B cell (primary cell): ENCODE measurements at regions not wholly inside any gene's neighbourhood (a gene's known extent, or its start where the extent isn't known, plus 50 kb on each side); places are given as distances from the start of the nearest gene placed in this dataset.

Source experiments
- ATAC-seq: fragments of 200-7000 bp; cut with Tn5 transposase; one replicate; pipeline ENCODE4 v1.10.0; 2021; ENCODE audit warnings: low read depth, mild to moderate bottlenecking, moderate number of reproducible peaks, moderate library complexity
- CTCF ChIA-PET: fragments of 350-600 bp; sonication (Branson Sonifier 250); formaldehyde crosslinking; loops from one replicate; lab custom pipeline; 2021; ENCODE audit warnings: antibody characterized with exemption, inconsistent platforms; lab: Charles Lee
- POLR2A ChIA-PET: fragments of 350-600 bp; sonication (Branson Sonifier 250); formaldehyde crosslinking; loops from one replicate; lab custom pipeline; 2021; ENCODE audit warnings: antibody characterized with exemption; lab: Charles Lee
- DNase-seq: peaks from one replicate; pipeline ENCODE4 v3.0.0; 2013
- H2AFZ ChIP-seq: 2 replicates; pipeline ENCODE4 v1.6.1; 2012; ENCODE audit warnings: mild to moderate bottlenecking, low read depth, low read length; ENCODE audit not compliant: insufficient read depth, poor library complexity, severe bottlenecking
- H3K27ac ChIP-seq, 2 donors: 1 replicate in 1 of 2; 2 replicates in 1 of 2; pipeline ENCODE4 v1.5.1; 2012 to 2013; ENCODE audit warnings: low read length in 2 of 2, mild to moderate bottlenecking in 2 of 2, moderate library complexity in 1 of 2
- H3K27me3 ChIP-seq, 4 experiments: fragments of 200-600 bp in 1 of 4; sonication (generic) in 1 of 4; replicated peaks in 1 of 4; 1 replicate in 2 of 4; 2 replicates in 2 of 4; pipeline versions ENCODE4 v1.6.1 to v1.7.0; 2013 to 2016; ENCODE audit warnings: low read length in 3 of 4, mild to moderate bottlenecking in 2 of 4, mixed read lengths in 1 of 4, moderate library complexity in 1 of 4; ENCODE audit not compliant: insufficient read depth in 4 of 4, control insufficient read depth in 3 of 4; ENCODE audit errors: control extremely low read depth in 1 of 4
- H3K36me3 ChIP-seq, 2 experiments: replicated peaks in 1 of 2; 1 replicate in 1 of 2; 2 replicates in 1 of 2; pipeline versions ENCODE4 v1.6.1 to v1.7.1; 2013; ENCODE audit warnings: low read length in 1 of 2; ENCODE audit not compliant: insufficient read depth in 2 of 2, control insufficient read depth in 1 of 2; ENCODE audit errors: control extremely low read depth in 1 of 2, extremely low read depth in 1 of 2
- H3K4me1 ChIP-seq, 2 donors: fragments of 200-600 bp in 1 of 2; sonication (generic) in 1 of 2; 1 replicate in 1 of 2; 2 replicates in 1 of 2; pipeline versions ENCODE4 v1.5.1 to v1.6.1; 2013 to 2017; ENCODE audit warnings: low read length in 2 of 2; ENCODE audit not compliant: control insufficient read depth in 2 of 2, insufficient read depth in 2 of 2
- H3K4me2 ChIP-seq: replicated peaks from 2 replicates; pipeline ENCODE3; 2012; ENCODE audit warnings: mild to moderate bottlenecking, low read depth, low read length; ENCODE audit not compliant: poor library complexity, severe bottlenecking
- H3K4me3 ChIP-seq, 5 experiments: fragments of 200-600 bp in 1 of 5; sonication (generic) in 1 of 5; 1 replicate in 3 of 5; 2 replicates in 2 of 5; pipeline versions ENCODE4 v1.5.1 to v1.7.0; 2011 to 2016; ENCODE audit warnings: low read length in 4 of 5, mild to moderate bottlenecking in 4 of 5, low read depth in 2 of 5, control low read depth in 1 of 5, moderate library complexity in 1 of 5; ENCODE audit not compliant: insufficient read depth in 1 of 5; ENCODE audit errors: control extremely low read depth in 1 of 5, extremely low read depth in 1 of 5
- H3K79me2 ChIP-seq: fragments of 200-600 bp; sonication (generic); one replicate; pipeline ENCODE4 v1.6.0; 2016; ENCODE audit warnings: low read length; ENCODE audit not compliant: control insufficient read depth, insufficient read depth
- H3K9ac ChIP-seq: fragments of 200-600 bp; sonication (generic); 2 replicates; pipeline ENCODE4 v1.6.1; 2017; ENCODE audit warnings: mild to moderate bottlenecking, low read length, moderate library complexity
- H3K9me3 ChIP-seq, 3 donors: one replicate each; pipeline versions ENCODE4 v1.6.1 to v1.7.1; 2013; ENCODE audit warnings: low read length in 2 of 3; ENCODE audit not compliant: control insufficient read depth in 2 of 3, insufficient read depth in 1 of 3; ENCODE audit errors: control extremely low read depth in 1 of 3
- H4K20me1 ChIP-seq: 2 replicates; pipeline ENCODE4 v1.6.0; 2012; ENCODE audit warnings: mild to moderate bottlenecking, low read length; ENCODE audit not compliant: insufficient read depth, control insufficient read depth, poor library complexity, severe bottlenecking
- H3K27ac Mint-ChIP-seq: one replicate; pipeline ENCODE4 v1.8.0; 2021; ENCODE audit warnings: mixed read lengths
- H3K27me3 Mint-ChIP-seq: one replicate; pipeline ENCODE4 v1.8.0; 2021; ENCODE audit warnings: mixed read lengths
- H3K4me1 Mint-ChIP-seq: one replicate; pipeline ENCODE4 v1.8.0; 2021; ENCODE audit warnings: mixed read lengths
- H3K4me3 Mint-ChIP-seq: one replicate; pipeline ENCODE4 v1.8.0; 2021; ENCODE audit warnings: mixed read lengths
- H3K9me3 Mint-ChIP-seq: one replicate; pipeline ENCODE4 v1.8.0; 2022; ENCODE audit warnings: mixed read lengths; ENCODE audit not compliant: insufficient read depth
- CTCF ChIP-seq: fragments of 200-600 bp; IDR thresholded peaks from one replicate; pipeline ENCODE4 v1.8.0; 2022; ENCODE audit warnings: antibody characterized with exemption, mild to moderate bottlenecking
- EZH2 ChIP-seq: IDR thresholded peaks from 2 replicates; pipeline ENCODE4 v1.6.1; 2012; ENCODE audit warnings: borderline replicate concordance, low read depth, mild to moderate bottlenecking, moderate library complexity, low read length; ENCODE audit not compliant: insufficient read depth, poor library complexity, severe bottlenecking
- WGBS: methylation state at CpG from one replicate; pipeline ENCODE4 v1.1.5; 2013; ENCODE audit warnings: missing lambda C conversion rate; ENCODE audit not compliant: insufficient coverage; 5-methylcytosine and 5-hydroxymethylcytosine counted together
- intact Hi-C: fragments of 100-400 bp; cut with micrococcal nuclease; formaldehyde crosslinking; loops from one replicate; pipeline ENCODE4 v1.10.0; 2022

- POLR2A ChIA-PET, result no interaction called here
- H3K27ac Mint-ChIP-seq, result no peak overlapping the region
Measured at GRCh38 chr7:113784956-113785355, 133.9 kb downstream of the PPP1R3A start.

GRCh38 chr7:113784316-113784715 is 134.5 kb downstream of the PPP1R3A start:
- Mint-ChIP-seq H3K27ac (no peak overlapping the region), H3K4me3 (no peak overlapping the region), H3K27me3 (no peaks in the 10 kb centered on the region), H3K4me1 (no peaks in the 10 kb centered on the region), H3K9me3 (no peaks in the 10 kb centered on the region)
- Histone ChIP-seq H3K4me1 (no peaks in the 10 kb centered on the region), H3K4me3 (no peak overlapping the region), H4K20me1 (no peaks in the 10 kb centered on the region), H3K36me3 (no peaks in the 10 kb centered on the region), H3K9me3 (no peaks in the 10 kb centered on the region), H2AFZ (no peak overlapping the region), H3K27ac (no peak overlapping the region), H3K27me3 (no peaks in the 10 kb centered on the region), H3K9ac (no peak overlapping the region), H3K79me2 (no peaks in the 10 kb centered on the region), H3K4me2 (no peak overlapping the region)
- intact Hi-C loops, result no loop called here
- ChIA-PET CTCF (no interaction called here), POLR2A (no interaction called here)
- TF ChIP-seq EZH2 (no peak), CTCF (no peak)
- ATAC-seq (no peak), DNase-seq (no peak)
- no CpG with 5 or more reads among the region's 2 CpGs for WGBS

More at GRCh38 chr7:113784956-113785355, 133.9 kb downstream of the PPP1R3A start:
- H3K4me1 Mint-ChIP-seq, result no peaks in the 10 kb centered on the region
- CTCF ChIA-PET, result no interaction called here
- no peaks in the 10 kb centered on the region for H3K36me3 ChIP-seq
- no peaks in the 10 kb centered on the region for H3K9me3 Mint-ChIP-seq
- no peaks in the 10 kb centered on the region for H3K27me3 ChIP-seq
- H3K4me1 ChIP-seq, result no peaks in the 10 kb centered on the region
- H3K27me3 Mint-ChIP-seq, result no peaks in the 10 kb centered on the region
- DNase-seq (no peak), ATAC-seq (no peak)
- TF ChIP-seq CTCF (no peak), EZH2 (no peak)
- H3K4me3 ChIP-seq, result no peak overlapping the region
- no peaks in the 10 kb centered on the region for H3K9me3 ChIP-seq
- H3K9ac ChIP-seq, result no peak overlapping the region
- no peaks in the 10 kb centered on the region for H3K79me2 ChIP-seq
- no peak overlapping the region for H3K4me2 ChIP-seq
- no CpG with 5 or more reads among the region's 3 CpGs for WGBS
- H3K4me3 Mint-ChIP-seq, result no peak overlapping the region
- H4K20me1 ChIP-seq, result no peaks in the 10 kb centered on the region
- H2AFZ ChIP-seq, result no peak overlapping the region
- intact Hi-C loops, result no loop called here
- no peak overlapping the region for H3K27ac ChIP-seq
